IMR-90 (cell line): ENCODE measurements at regions not wholly inside any gene's neighbourhood (a gene's known extent, or its start where the extent isn't known, plus 50 kb on each side); places are given as distances from the start of the nearest gene placed in this dataset.

Experiments used
- ATAC-seq: fragments of 200-7000 bp; cut with Tn5 transposase; 2 replicates; pipeline ENCODE4 v1.9.1; 2020; ENCODE audit warnings: low read depth, mild to moderate bottlenecking, moderate library complexity
- BruUV-seq: library from RNA; stranded (reverse); fragments of 400-500 nt; replicated peaks from 2 replicates; lab custom pipeline; 2021; lab: Mats Ljungman, UMichigan
- CTCF ChIA-PET: fragments of 300-600 bp; formaldehyde crosslinking; extraction: SDS; loops from one replicate; lab custom pipeline; 2021; ENCODE audit warnings: antibody characterized with exemption; lab: Yijun Ruan, JAX
- POLR2A ChIA-PET: fragments of 300-600 bp; sonication (Branson Sonifier 250); formaldehyde crosslinking; loops from one replicate; lab custom pipeline; 2022; ENCODE audit warnings: antibody characterized with exemption; ENCODE audit not compliant: unreplicated experiment; lab: Charles Lee
- DNase-seq: peaks from one replicate; pipeline ENCODE4 v3.0.0; 2013
- H2AFZ ChIP-seq: replicated peaks from 2 replicates; pipeline ENCODE3; 2013; ENCODE audit warnings: low read length, mild to moderate bottlenecking; ENCODE audit not compliant: poor library complexity
- H2AK5ac ChIP-seq: 2 replicates; pipeline ENCODE4 v1.6.1; 2013; ENCODE audit warnings: low read depth, low read length, inconsistent platforms
- H2AK9ac ChIP-seq: replicated peaks from 2 replicates; pipeline ENCODE3; 2013; ENCODE audit warnings: mild to moderate bottlenecking, low read depth, low read length, moderate library complexity; ENCODE audit not compliant: poor library complexity
- H2BK120ac ChIP-seq: 2 replicates; pipeline ENCODE4 v1.6.1; 2013; ENCODE audit warnings: low read depth, low read length, inconsistent platforms
- H2BK15ac ChIP-seq: 3 replicates; pipeline ENCODE4 v1.6.1; 2013; ENCODE audit warnings: low read depth, low read length, inconsistent platforms
- H2BK20ac ChIP-seq: 2 replicates; pipeline ENCODE4 v1.6.1; 2013; ENCODE audit warnings: low read depth, mild to moderate bottlenecking, inconsistent platforms, low read length, moderate library complexity
- H2BK5ac ChIP-seq: 2 replicates; pipeline ENCODE4 v1.6.1; 2013; ENCODE audit warnings: mild to moderate bottlenecking, low read depth, low read length, inconsistent platforms; ENCODE audit not compliant: poor library complexity, severe bottlenecking
- H3K14ac ChIP-seq: replicated peaks from 2 replicates; pipeline ENCODE4 v1.6.1; 2013; ENCODE audit warnings: low read depth, low read length, inconsistent platforms
- H3K18ac ChIP-seq: 2 replicates; pipeline ENCODE4 v1.6.1; 2013; ENCODE audit warnings: low read depth, low read length, control low read depth
- H3K23ac ChIP-seq: 2 replicates; pipeline ENCODE4 v1.6.1; 2013; ENCODE audit warnings: low read depth, low read length, inconsistent platforms
- H3K27ac ChIP-seq: 2 replicates; pipeline ENCODE4 v1.5.1; 2013; ENCODE audit warnings: mild to moderate bottlenecking, control low read depth, low read length; ENCODE audit not compliant: insufficient read depth
- H3K27me3 ChIP-seq: 2 replicates; pipeline ENCODE4 v1.6.1; 2013; ENCODE audit warnings: low read length; ENCODE audit not compliant: control insufficient read depth, insufficient read depth
- H3K36me3 ChIP-seq: 2 replicates; pipeline ENCODE4 v1.6.1; 2013; ENCODE audit warnings: low read length, mixed read lengths; ENCODE audit not compliant: control insufficient read depth, insufficient read depth
- H3K4ac ChIP-seq: 2 replicates; pipeline ENCODE4 v1.6.1; 2013; ENCODE audit warnings: low read depth, low read length, inconsistent platforms
- H3K4me1 ChIP-seq: 2 replicates; pipeline ENCODE4 v1.6.1; 2013; ENCODE audit warnings: low read length, mixed read lengths; ENCODE audit not compliant: control insufficient read depth, insufficient read depth
- H3K4me2 ChIP-seq: 2 replicates; pipeline ENCODE4 v1.6.1; 2013; ENCODE audit warnings: low read depth, mild to moderate bottlenecking, control low read depth, low read length, moderate library complexity
- H3K4me3 ChIP-seq: 2 replicates; pipeline ENCODE4 v1.5.1; 2013; ENCODE audit warnings: low read depth, mild to moderate bottlenecking, control low read depth, low read length, moderate library complexity; ENCODE audit not compliant: insufficient read depth
- H3K56ac ChIP-seq: 2 replicates; pipeline ENCODE4 v1.6.1; 2013; ENCODE audit warnings: low read length, inconsistent platforms; ENCODE audit not compliant: insufficient read depth; ENCODE audit errors: extremely low read depth
- H3K79me1 ChIP-seq, 2 experiments: 2 replicates each; pipeline ENCODE4 v1.6.1; 2013; ENCODE audit warnings: low read length in 2 of 2, inconsistent platforms in 1 of 2, low read depth in 1 of 2
- H3K9ac ChIP-seq: 2 replicates; pipeline ENCODE4 v1.6.1; 2013; ENCODE audit warnings: low read depth, low read length, control low read depth
- H3K9me1 ChIP-seq: 2 replicates; pipeline ENCODE4 v1.6.1; 2013; ENCODE audit warnings: low read length, inconsistent platforms; ENCODE audit not compliant: insufficient read depth
- H3K9me3 ChIP-seq: 2 replicates; pipeline ENCODE4 v1.6.1; 2013; ENCODE audit warnings: low read length; ENCODE audit not compliant: control insufficient read depth, insufficient read depth
- H4K20me1 ChIP-seq: 2 replicates; pipeline ENCODE4 v1.6.1; 2013; ENCODE audit warnings: low read length, inconsistent platforms; ENCODE audit not compliant: insufficient read depth
- H4K5ac ChIP-seq: 2 replicates; pipeline ENCODE4 v1.6.1; 2013; ENCODE audit warnings: mild to moderate bottlenecking, low read depth, low read length, control low read depth
- H4K8ac ChIP-seq, 2 experiments: 2 replicates each; pipeline ENCODE4 v1.6.1; 2013; ENCODE audit warnings: low read depth in 2 of 2, low read length in 2 of 2, control low read depth in 1 of 2, inconsistent platforms in 1 of 2
- H4K91ac ChIP-seq: 2 replicates; pipeline ENCODE4 v1.6.1; 2013; ENCODE audit warnings: low read depth, low read length, inconsistent platforms; ENCODE audit not compliant: insufficient read depth
- NFE2L2 ChIP-seq: fragments of 150-350 bp; IDR thresholded peaks from 2 replicates; pipeline ENCODE4 v1.6.1; 2016; ENCODE audit warnings: low read depth, mild to moderate bottlenecking, low read length
- WGBS, 2 experiments: methylation state at CpG; one replicate each; pipeline versions ENCODE4 v1.1.5 to v1.1.7; 2013; ENCODE audit warnings: missing lambda C conversion rate in 2 of 2; ENCODE audit not compliant: insufficient read length in 1 of 2; ENCODE audit errors: extremely low coverage in 2 of 2; 5-methylcytosine and 5-hydroxymethylcytosine counted together
- dilution Hi-C: fragments of 300-500 bp; cut with HindIII; formaldehyde crosslinking; loops from one replicate; pipeline ENCODE4 v1.14.3; 2018; ENCODE audit warnings: low sequenced_read_pairs; ENCODE audit not compliant: unreplicated experiment
- in situ Hi-C: fragments of 300-500 bp; cut with MboI; formaldehyde crosslinking; loops from 3 replicates; pipeline ENCODE4 v1.14.3; 2019; ENCODE audit warnings: low sequenced_read_pairs, inconsistent platforms, mixed read lengths
- intact Hi-C: fragments of 100-400 bp; cut with micrococcal nuclease; formaldehyde crosslinking; loops from 2 replicates; pipeline ENCODE4 v1.10.0; 2022

GRCh38 chrX:115504167-115504566, 56.8 kb upstream of the PLS3 start:
- dilution Hi-C loops, result no loop called here
- Histone ChIP-seq H3K56ac (no peak overlapping the region), H2BK120ac (no peak overlapping the region), H4K91ac (no peak overlapping the region), H3K9me1 (no peaks in the 10 kb centered on the region), H3K4me2 (no peak overlapping the region), H2AK9ac (no peak overlapping the region), H4K20me1 (no peaks in the 10 kb centered on the region), H3K27ac (no peak overlapping the region), H3K14ac (no peak overlapping the region), H4K8ac (no peak overlapping the region), H3K9ac (no peak overlapping the region), H3K79me1 (no peaks in the 10 kb centered on the region), H2BK5ac (no peak overlapping the region), H2BK20ac (no peak overlapping the region), H3K4ac (no peak overlapping the region), H2BK15ac (no peak overlapping the region), H3K23ac (no peak overlapping the region), H3K4me1 (no peaks in the 10 kb centered on the region), H3K18ac (no peak overlapping the region), H2AK5ac (no peak overlapping the region), H3K4me3 (no peak overlapping the region), H3K36me3 (no peaks in the 10 kb centered on the region), H3K9me3 (0 out of 2 replicates have a peak, but pooled peaks cover 2% of the 10 kb centered on the region), H3K27me3 (peaks cover 4% of the 10 kb centered on the region; the same call in 1 of the 2 replicates), H2AFZ (no peak overlapping the region), H4K5ac (no peak overlapping the region)
- TF ChIP-seq NFE2L2, result no peak
- POLR2A ChIA-PET, result no interaction called here
- BruUV-seq, result no TSS peak
- in situ Hi-C loops, result no loop called here
- CTCF ChIA-PET, result no interaction called here
- WGBS, 2 experiments, result no CpG with 5 or more reads among the region's 3 CpGs
- DNase-seq (no peak), ATAC-seq (no peak)
- intact Hi-C loops, result no loop called here
